GM21737 (cell line): ENCODE measurements at regions not wholly inside any gene's neighbourhood (a gene's known extent, or its start where the extent isn't known, plus 50 kb on each side); places are given as distances from the start of the nearest gene placed in this dataset.
"Not testable (repeated sequence)": the region's sequence is repeated elsewhere in the genome, so short reads cannot be mapped to it uniquely, and the experiment has no call there.

Experiments
- ATAC-seq: cut with Tn5 transposase; IDR thresholded peaks from one replicate; pipeline ENCODE4 v1.9.1; 2021; ENCODE audit warnings: mild to moderate bottlenecking, moderate library complexity; ENCODE audit not compliant: unreplicated experiment

DNA sequence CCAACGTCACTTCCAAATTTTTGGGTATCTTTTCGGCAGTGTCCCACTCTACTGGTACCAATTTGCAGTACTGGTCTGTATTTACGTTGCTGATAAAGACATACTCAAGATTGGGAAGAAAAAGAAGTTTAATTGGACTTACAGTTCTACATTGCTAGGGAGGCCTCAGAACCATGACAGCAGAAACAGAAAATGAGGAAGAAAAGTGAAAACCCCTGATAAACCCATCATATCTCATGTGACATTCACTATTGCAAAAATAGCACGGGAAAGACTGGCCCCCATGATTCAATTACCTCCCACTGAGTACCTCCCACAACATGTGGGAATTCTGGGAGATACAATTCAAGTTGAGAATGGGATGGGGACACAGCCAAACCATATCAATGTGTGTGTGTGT, 364.0 kb upstream of the KCND2 start:
- no peak for ATAC-seq

DNA sequence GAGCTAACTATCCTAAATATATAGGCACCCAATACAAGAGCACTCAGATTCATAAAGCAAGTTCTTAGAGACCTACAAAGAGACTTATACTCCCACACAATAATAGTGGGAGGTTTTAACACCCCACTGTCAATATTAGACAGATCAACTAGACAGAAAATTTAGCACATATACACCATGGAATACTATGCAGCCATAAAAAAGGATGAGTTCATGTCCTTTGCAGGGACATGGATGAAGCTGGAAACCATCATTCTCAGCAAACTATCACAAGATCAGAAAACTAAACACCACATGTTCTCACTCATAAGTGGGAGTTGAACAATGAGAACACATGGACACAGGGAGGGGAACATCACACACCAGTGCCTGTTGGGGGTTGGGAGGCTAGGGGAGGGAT, 358.9 kb upstream of the KCND2 start:
- not testable (repeated sequence) for ATAC-seq

DNA sequence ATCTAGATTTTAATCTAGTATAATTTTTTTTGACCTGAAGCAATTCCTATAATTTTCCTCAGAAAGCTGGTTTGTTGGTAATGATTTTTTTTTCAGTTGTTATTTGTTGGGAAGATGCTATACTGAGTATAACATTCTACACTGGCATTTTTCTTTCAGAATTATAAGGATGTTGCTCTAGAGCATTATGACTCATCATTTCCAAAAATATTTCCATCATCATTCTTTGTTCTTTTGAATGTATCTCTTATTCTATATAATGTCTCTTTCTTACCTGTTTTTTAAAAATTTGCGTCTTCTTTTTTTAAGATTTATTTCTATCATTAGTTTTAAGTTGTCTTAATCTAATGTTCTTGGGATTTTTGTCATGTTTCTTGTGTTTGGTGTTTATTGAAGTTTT, 356.5 kb upstream of the KCND2 start:
- no peak for ATAC-seq

DNA sequence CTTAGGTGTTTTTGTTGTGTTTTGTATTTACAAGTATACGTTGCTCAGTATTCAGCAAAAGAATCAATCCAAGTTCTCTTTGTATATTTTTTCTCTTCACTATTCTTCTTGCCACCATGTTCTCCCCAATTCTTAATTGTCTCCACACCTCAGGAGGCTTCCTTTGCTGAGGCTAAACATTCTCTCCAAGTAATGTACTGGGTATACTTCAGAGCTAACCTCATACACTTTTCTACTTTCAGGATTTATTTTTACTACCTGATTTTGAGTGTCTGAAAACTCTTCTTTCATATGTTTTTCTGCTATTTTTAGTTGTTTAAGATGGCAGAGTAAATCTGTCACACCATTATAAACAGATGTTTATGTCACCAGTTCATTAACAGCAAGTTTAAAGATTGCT, 354.8 kb upstream of the KCND2 start:
- ATAC-seq: no peak

GRCh38 chr7:119919986-119920385, 353.0 kb upstream of the KCND2 start:
- ATAC-seq: no peak

- no peak for ATAC-seq
Measured at GRCh38 chr7:119925581-119926289, 347.2 kb upstream of the KCND2 start.

DNA sequence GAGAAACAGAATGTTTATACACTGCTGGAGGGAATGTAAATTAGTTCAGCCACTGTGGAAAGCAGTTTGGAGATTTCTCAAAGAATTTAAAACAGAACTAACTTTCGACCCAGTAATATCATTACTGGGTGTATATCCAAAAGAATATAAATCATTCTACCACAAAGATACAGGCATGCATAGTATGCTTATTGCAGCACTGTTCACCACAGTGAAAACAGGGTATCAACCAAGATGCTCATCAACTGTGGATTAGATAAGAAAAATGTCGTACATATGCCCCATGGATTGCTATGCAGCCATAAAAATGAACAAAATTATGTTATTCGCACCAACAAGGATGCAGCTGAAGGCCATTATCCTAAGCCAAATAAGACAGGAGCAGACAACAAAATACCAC, 343.1 kb upstream of the KCND2 start:
- ATAC-seq: no peak

DNA sequence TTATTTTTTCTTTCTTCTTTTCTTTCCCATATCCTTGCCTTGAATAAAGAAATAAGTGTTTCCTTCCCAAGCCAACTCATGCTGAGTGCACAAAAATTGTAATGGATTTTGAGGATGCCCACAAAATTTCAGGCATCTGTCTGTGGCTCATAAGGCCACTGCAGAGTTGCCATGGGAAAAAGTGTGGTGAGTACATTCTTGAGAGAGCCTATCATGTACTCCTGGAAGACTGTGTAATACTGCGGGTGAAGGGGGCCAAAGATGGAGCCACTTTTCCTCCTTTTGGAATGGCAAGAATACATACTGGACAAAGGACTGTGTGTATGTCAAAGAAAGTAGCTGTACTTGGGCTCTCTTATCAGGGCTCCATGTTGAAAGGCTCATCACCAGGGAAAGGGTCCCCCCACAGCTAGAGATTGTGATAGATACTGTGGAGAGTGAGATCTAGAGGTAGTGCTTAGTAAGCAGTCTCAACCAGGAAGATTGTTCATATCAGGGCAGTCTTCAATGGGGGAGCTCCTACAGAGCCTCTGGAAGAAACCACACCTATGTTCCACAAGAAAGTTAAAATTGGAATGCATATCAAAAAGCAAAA, 341.6 kb upstream of the KCND2 start:
- ATAC-seq: no peak

DNA sequence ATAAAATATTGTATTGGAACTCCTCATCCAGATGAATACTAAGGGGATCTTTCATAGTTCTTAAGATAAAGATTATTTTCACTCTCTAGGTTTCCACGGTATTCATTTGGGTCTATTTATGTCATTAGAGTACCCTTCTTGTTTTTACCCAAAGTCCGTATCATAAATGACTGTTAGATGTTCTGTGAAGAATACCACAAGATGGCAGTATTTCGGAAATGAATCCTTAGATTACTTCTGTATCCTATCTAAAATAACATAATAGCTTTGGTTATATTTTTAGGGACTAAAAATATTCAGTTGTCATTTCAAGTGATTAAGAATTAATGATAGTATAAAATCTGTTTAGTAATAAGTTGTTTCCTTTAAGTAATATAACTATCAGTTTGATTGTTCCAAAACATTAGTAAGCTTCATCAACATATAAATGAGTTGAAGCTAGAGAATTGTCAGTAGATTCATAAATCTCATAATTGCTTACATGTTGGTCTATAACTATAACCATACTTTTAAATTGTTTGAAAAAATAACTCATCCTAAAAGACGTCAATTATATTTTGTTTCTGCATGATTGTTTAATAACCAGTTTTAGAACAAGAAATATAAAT, 337.5 kb upstream of the KCND2 start:
- no peak for ATAC-seq

- ATAC-seq: no peak
Measured at GRCh38 chr7:119936836-119937235, 336.1 kb upstream of the KCND2 start.

- no peak for ATAC-seq
Measured at GRCh38 chr7:119937745-119938144, 335.2 kb upstream of the KCND2 start.

- ATAC-seq: no peak
Measured at GRCh38 chr7:119943942-119944600, 328.9 kb upstream of the KCND2 start.

DNA sequence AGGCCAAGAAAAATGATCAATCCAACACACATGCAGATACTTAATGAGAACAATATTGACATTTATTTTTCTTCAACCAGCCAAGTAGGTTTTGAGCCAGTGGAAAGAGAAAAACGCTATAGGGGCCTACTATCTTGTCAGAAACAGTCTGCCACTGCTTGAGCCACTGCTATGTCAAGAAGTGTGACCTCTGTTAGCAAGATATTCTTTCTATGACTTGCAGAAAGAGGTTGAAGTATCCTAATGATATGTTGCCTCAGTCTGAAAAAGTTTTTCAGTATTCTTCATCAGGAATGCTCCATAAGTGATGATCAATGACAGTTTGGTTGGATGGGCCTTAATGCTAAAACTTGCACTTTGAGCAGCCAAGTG, 328.4 kb upstream of the KCND2 start:
- ATAC-seq: no peak

- ATAC-seq: no peak
Measured at GRCh38 chr7:119945822-119946221, 327.2 kb upstream of the KCND2 start.

GRCh38 chr7:119949053-119949452, 323.9 kb upstream of the KCND2 start:
- ATAC-seq: no peak

GRCh38 chr7:119950390-119951041, 322.5 kb upstream of the KCND2 start:
- not testable (repeated sequence) for ATAC-seq

DNA sequence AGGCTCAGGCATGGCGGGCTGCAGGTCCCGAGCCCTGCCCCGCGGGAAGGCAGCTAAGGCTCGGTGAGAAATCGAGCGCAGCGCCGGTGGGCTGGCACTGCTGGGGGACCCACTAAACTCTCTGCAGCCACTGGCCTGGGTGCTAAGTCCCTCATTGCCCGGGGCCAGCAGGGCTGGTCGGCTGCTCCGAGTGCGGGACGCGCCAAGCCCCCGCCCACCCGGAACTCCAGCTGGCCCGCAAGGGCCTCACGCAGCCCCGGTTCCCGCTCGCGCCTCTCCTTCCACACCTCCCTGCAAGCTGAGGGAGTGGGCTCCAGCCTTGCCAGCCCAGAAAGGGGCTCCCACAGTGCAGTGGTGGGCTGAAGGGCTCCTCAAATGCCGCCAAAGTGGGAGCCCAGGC, 321.4 kb upstream of the KCND2 start:
- not testable (repeated sequence) for ATAC-seq

- ATAC-seq: no peak
Measured at GRCh38 chr7:119957335-119957734, 315.6 kb upstream of the KCND2 start.

- ATAC-seq: no peak
Measured at GRCh38 chr7:119959811-119960210, 313.2 kb upstream of the KCND2 start.

DNA sequence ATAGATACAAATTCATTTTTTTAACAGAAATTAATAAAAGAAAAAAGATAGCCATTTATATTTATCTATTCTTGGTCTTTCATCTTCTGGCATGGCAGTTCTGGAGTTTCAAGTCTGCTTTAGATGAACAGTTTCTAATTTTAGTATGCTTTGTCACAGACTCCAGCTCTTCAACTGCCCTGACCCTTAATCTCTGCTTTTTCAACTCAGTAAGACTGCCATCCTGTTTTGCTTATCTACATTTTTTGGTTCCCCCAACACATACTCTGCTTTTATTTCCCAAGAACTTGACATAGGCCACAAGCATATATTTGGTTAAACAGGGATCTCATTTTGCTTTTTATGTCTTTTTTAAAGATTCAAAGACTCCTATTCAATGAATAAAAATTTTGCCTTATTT, 309.3 kb upstream of the KCND2 start:
- no peak for ATAC-seq

GRCh38 chr7:119964065-119964464, 308.9 kb upstream of the KCND2 start:
- ATAC-seq: no peak
